ENCODE measurements at regions not wholly inside any gene's neighbourhood (a gene's known extent, or its start where the extent isn't known, plus 50 kb on each side); places are given as distances from the start of the nearest gene placed in this dataset.

- no peaks in the 10 kb centered on the region for H3K9me3 ChIP-seq (ENCODE audit: control insufficient read depth in 4 of 4, low read length in 3 of 4)
- H3K4me3 ChIP-seq (ENCODE audit: low read depth in 1 of 3, low read length in 3 of 3) = no peak overlapping the region
- H3K9ac ChIP-seq (ENCODE audit: low read depth in 1 of 2, low read length in 2 of 2) = no peak overlapping the region
- no peak for DNase-seq (ENCODE audit: low spot score)
- H3K27ac ChIP-seq (ENCODE audit: low read depth in 1 of 2, low read length in 2 of 2) = no peak overlapping the region
- no peaks in the 10 kb centered on the region for H3K36me3 ChIP-seq (ENCODE audit: control insufficient read depth in 4 of 4, insufficient read depth in 3 of 4, low read depth in 1 of 4, low read length in 3 of 4)
- no peaks in the 10 kb centered on the region for H3K4me1 ChIP-seq (ENCODE audit: control insufficient read depth in 4 of 4, insufficient read depth in 4 of 4, low read length in 3 of 4)
- TF ChIP-seq YY1 (IDR thresholded peaks at IDR 0.05) (no peak), JUND (IDR thresholded peaks at IDR 0.05) (no peak), ZBTB33 (IDR thresholded peaks at IDR 0.05) (no peak), REST (IDR thresholded peaks at IDR 0.05) (no peak), HNF4A (conservative IDR thresholded peaks at IDR 0.05) (no peak), EGR1 (IDR thresholded peaks at IDR 0.05; ENCODE audit: low read depth in 2 of 2) (no peak), TAF1 (conservative IDR thresholded peaks at IDR 0.05) (no peak), GABPA (IDR thresholded peaks at IDR 0.05 in 1 of 2, conservative IDR thresholded peaks at IDR 0.05 in 1 of 2) (no peak), CTCF (IDR thresholded peaks at IDR 0.05; ENCODE audit: low read depth, low read length, missing input control) (no peak), NR2F2 (IDR thresholded peaks at IDR 0.05) (no peak), FOXA1 (IDR thresholded peaks at IDR 0.05) (no peak), RXRA (IDR thresholded peaks at IDR 0.05) (no peak), SP1 (IDR thresholded peaks at IDR 0.05) (no peak)
- TF ChIP-seq, protein P1, sequence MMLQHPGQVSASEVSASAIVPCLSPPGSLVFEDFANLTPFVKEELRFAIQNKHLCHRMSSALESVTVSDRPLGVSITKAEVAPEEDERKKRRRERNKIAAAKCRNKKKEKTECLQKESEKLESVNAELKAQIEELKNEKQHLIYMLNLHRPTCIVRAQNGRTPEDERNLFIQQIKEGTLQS (IDR thresholded peaks at IDR 0.05) = no peak
- peaks cover 0 to 2% (median 0%) of the 10 kb centered on the region in 4 donors for H3K27me3 ChIP-seq (ENCODE audit: control insufficient read depth in 4 of 4, insufficient read depth in 4 of 4, low read length in 3 of 4)
- WGBS = 84% methylated on average over 4 of the region's 4 CpGs
Observed at GRCh38 chr1:57926025-57926552, 502.2 kb upstream of the DAB1 start.

GRCh38 chr1:57925226-57925625 is 501.4 kb upstream of the DAB1 start:
- Histone ChIP-seq H3K27ac (ENCODE audit: low read depth in 1 of 2, low read length in 2 of 2) (no peak overlapping the region), H3K27me3 (ENCODE audit: control insufficient read depth in 4 of 4, insufficient read depth in 4 of 4, low read length in 3 of 4) (peaks cover 0 to 2% (median 0%) of the 10 kb centered on the region in 4 donors), H3K36me3 (ENCODE audit: control insufficient read depth in 4 of 4, insufficient read depth in 3 of 4, low read depth in 1 of 4, low read length in 3 of 4) (no peaks in the 10 kb centered on the region), H3K9me3 (ENCODE audit: control insufficient read depth in 4 of 4, low read length in 3 of 4) (no peaks in the 10 kb centered on the region), H3K4me1 (ENCODE audit: control insufficient read depth in 4 of 4, insufficient read depth in 4 of 4, low read length in 3 of 4) (no peaks in the 10 kb centered on the region), H3K4me3 (ENCODE audit: low read depth in 1 of 3, low read length in 3 of 3) (no peak overlapping the region), H3K9ac (ENCODE audit: low read depth in 1 of 2, low read length in 2 of 2) (no peak overlapping the region)
- 85% methylated on average over 2 of the region's 2 CpGs for WGBS
- TF ChIP-seq CTCF (IDR thresholded peaks at IDR 0.05; ENCODE audit: low read depth, low read length, missing input control) (no peak), REST (IDR thresholded peaks at IDR 0.05) (no peak), RXRA (IDR thresholded peaks at IDR 0.05) (no peak), TAF1 (conservative IDR thresholded peaks at IDR 0.05) (no peak), NR2F2 (IDR thresholded peaks at IDR 0.05) (no peak), SP1 (IDR thresholded peaks at IDR 0.05) (no peak), HNF4G (IDR thresholded peaks at IDR 0.05) (no peak), FOXA1 (IDR thresholded peaks at IDR 0.05) (no peak), FOXA2 (IDR thresholded peaks at IDR 0.05) (no peak)
- TF ChIP-seq, protein P1 (IDR thresholded peaks at IDR 0.05) = no peak
- DNase-seq (ENCODE audit: low spot score) = no peak

Data from liver (tissue), 8 donors.